ENCODE measurements at regions not wholly inside any gene's neighbourhood (a gene's known extent, or its start where the extent isn't known, plus 50 kb on each side); places are given as distances from the start of the nearest gene placed in this dataset.

GRCh38 chr6:157760137-157760536 is 62.9 kb upstream of the SNX9 start:
- Histone ChIP-seq H3K36me3 (ENCODE audit: control insufficient read depth, insufficient read depth, low read length) (no peaks in the 10 kb centered on the region), H3K4me2 (ENCODE audit: low read length) (no peak overlapping the region), H2AFZ (no peak overlapping the region), H3K4me3 (ENCODE audit: low read depth, low read length) (no peak overlapping the region), H3K27me3 (ENCODE audit: control insufficient read depth, insufficient read depth, low read length) (no peaks in the 10 kb centered on the region), H3K79me2 (no peaks in the 10 kb centered on the region), H3K9me3 (ENCODE audit: control insufficient read depth, low read length) (no peaks in the 10 kb centered on the region), H3K27ac (no peak overlapping the region), H3K4me1 (peaks cover 5% of the 10 kb centered on the region), H3K9ac (no peak overlapping the region)
- TF ChIP-seq, protein P1, sequence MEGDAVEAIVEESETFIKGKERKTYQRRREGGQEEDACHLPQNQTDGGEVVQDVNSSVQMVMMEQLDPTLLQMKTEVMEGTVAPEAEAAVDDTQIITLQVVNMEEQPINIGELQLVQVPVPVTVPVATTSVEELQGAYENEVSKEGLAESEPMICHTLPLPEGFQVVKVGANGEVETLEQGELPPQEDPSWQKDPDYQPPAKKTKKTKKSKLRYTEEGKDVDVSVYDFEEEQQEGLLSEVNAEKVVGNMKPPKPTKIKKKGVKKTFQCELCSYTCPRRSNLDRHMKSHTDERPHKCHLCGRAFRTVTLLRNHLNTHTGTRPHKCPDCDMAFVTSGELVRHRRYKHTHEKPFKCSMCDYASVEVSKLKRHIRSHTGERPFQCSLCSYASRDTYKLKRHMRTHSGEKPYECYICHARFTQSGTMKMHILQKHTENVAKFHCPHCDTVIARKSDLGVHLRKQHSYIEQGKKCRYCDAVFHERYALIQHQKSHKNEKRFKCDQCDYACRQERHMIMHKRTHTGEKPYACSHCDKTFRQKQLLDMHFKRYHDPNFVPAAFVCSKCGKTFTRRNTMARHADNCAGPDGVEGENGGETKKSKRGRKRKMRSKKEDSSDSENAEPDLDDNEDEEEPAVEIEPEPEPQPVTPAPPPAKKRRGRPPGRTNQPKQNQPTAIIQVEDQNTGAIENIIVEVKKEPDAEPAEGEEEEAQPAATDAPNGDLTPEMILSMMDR (IDR thresholded peaks at IDR 0.05) = no peak

DNA sequence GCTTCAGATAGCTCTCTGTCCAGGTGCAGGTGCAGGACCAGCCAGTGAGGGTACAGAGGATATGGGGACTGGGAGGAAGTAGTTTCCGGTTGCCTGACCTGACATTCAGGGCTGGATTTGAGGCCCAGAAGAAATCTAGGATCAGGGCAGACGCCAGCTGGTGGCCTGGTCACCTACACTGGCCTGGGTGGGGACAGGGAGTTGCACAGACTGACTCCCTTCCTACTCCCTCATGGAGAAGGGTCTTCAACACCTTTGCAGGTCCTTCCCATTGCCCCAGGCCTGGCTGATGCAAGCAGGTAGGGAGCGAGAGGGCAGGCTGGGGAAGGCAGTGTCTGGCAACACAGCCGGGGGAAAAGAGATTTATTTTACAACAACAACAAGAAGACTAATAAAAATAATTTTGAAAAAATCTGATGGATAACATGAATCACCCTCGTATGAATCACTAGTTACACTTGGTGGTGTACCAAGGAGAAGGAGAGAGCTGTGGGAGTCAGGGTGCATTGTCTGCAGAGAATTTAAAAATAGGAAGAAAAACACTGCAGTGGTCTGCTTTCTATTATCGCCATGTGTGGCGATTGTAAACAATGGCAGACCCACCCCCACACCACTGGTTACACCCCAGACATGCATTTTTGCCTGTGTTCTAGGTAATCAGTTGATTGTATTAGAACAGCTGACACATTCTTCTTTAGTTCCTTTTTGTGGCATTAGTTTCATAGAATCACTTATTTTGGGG is 62.3 kb upstream of the SNX9 start:
- no peak overlapping the region for H3K4me2 ChIP-seq (ENCODE audit: low read length)
- H2AFZ ChIP-seq = no peak overlapping the region
- TF ChIP-seq, protein P1 (IDR thresholded peaks at IDR 0.05) = no peak
- H3K4me3 ChIP-seq (ENCODE audit: low read depth, low read length) = no peak overlapping the region
- no peaks in the 10 kb centered on the region for H3K27me3 ChIP-seq (ENCODE audit: control insufficient read depth, insufficient read depth, low read length)
- H3K9me3 ChIP-seq (ENCODE audit: control insufficient read depth, low read length) = no peaks in the 10 kb centered on the region
- no peak overlapping the region for H3K9ac ChIP-seq
- no peaks in the 10 kb centered on the region for H3K36me3 ChIP-seq (ENCODE audit: control insufficient read depth, insufficient read depth, low read length)
- H3K79me2 ChIP-seq = no peaks in the 10 kb centered on the region
- H3K27ac ChIP-seq = no peak overlapping the region
- peaks cover 5% of the 10 kb centered on the region for H3K4me1 ChIP-seq

DNA sequence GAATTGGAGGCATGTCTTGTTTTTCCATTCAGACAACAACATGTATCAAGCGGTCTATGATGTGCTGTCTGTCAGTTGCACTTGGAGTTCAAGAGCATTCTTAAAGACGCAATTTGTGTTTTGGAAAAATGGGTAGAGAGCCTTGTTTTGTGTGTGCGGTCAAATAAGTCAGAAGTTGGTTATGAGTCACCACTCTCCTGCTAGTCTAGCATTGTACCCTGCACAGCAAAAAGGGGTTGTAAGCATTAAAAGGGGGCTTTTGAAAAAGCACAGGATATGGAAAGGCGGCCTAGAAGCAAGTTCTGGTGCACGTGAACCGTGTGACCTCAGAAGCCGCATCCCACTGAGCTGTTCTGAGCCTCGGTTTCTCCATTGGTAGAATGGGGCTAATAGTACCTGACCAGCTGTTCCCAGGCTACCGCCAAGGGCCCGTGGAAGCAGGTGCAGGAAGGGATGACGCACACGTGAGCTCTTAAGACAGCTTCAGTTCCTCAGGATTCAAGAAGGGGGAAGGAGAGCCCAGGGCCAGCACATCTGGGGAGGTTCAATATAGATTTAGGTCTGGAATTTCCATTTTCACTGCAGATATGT is 61.6 kb upstream of the SNX9 start:
- Histone ChIP-seq H3K36me3 (ENCODE audit: control insufficient read depth, insufficient read depth, low read length) (no peaks in the 10 kb centered on the region), H3K4me2 (ENCODE audit: low read length) (no peak overlapping the region), H3K4me3 (ENCODE audit: low read depth, low read length) (no peak overlapping the region), H2AFZ (no peak overlapping the region), H3K79me2 (no peaks in the 10 kb centered on the region), H3K9me3 (ENCODE audit: control insufficient read depth, low read length) (no peaks in the 10 kb centered on the region), H3K27me3 (ENCODE audit: control insufficient read depth, insufficient read depth, low read length) (no peaks in the 10 kb centered on the region), H3K27ac (no peak overlapping the region), H3K9ac (no peak overlapping the region), H3K4me1 (peaks cover 5% of the 10 kb centered on the region)
- TF ChIP-seq, protein P1 (IDR thresholded peaks at IDR 0.05) = no peak

DNA sequence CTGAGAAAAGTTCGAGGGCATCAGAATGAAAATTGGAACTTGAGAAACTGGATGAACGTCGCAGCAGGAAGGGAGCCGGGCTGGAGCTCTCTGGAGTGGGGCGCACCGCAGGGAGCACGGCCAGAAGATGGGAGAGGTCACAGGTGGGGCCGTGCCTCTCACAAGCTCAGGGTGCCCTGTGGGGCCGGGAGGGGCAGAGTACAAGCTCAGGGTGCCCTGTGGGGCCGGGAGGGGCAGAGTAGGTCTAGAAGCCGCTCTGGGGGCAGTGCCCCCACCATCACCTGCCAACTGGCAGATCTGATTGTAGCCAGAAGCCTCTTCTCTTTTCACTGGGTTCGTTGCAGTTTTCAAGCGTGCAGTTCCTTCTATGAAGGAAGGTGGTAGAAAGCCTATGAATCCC is 61.1 kb upstream of the SNX9 start:
- no peak overlapping the region for H2AFZ ChIP-seq
- H3K79me2 ChIP-seq = no peaks in the 10 kb centered on the region
- TF ChIP-seq, protein P1 (IDR thresholded peaks at IDR 0.05) = no peak
- no peak overlapping the region for H3K9ac ChIP-seq
- no peaks in the 10 kb centered on the region for H3K27me3 ChIP-seq (ENCODE audit: control insufficient read depth, insufficient read depth, low read length)
- H3K27ac ChIP-seq = no peak overlapping the region
- no peak overlapping the region for H3K4me2 ChIP-seq (ENCODE audit: low read length)
- peaks cover 5% of the 10 kb centered on the region for H3K4me1 ChIP-seq
- H3K36me3 ChIP-seq (ENCODE audit: control insufficient read depth, insufficient read depth, low read length) = no peaks in the 10 kb centered on the region
- H3K9me3 ChIP-seq (ENCODE audit: control insufficient read depth, low read length) = no peaks in the 10 kb centered on the region
- H3K4me3 ChIP-seq (ENCODE audit: low read depth, low read length) = no peak overlapping the region

GRCh38 chr6:157762636-157763035 is 60.4 kb upstream of the SNX9 start:
- H3K9ac ChIP-seq = no peak overlapping the region
- H3K79me2 ChIP-seq = no peaks in the 10 kb centered on the region
- no peaks in the 10 kb centered on the region for H3K27me3 ChIP-seq (ENCODE audit: control insufficient read depth, insufficient read depth, low read length)
- peaks cover 5% of the 10 kb centered on the region for H3K4me1 ChIP-seq
- no peaks in the 10 kb centered on the region for H3K36me3 ChIP-seq (ENCODE audit: control insufficient read depth, insufficient read depth, low read length)
- H3K4me3 ChIP-seq (ENCODE audit: low read depth, low read length) = no peak overlapping the region
- H2AFZ ChIP-seq = no peak overlapping the region
- no peak overlapping the region for H3K27ac ChIP-seq
- H3K4me2 ChIP-seq (ENCODE audit: low read length) = no peak overlapping the region
- no peaks in the 10 kb centered on the region for H3K9me3 ChIP-seq (ENCODE audit: control insufficient read depth, low read length)
- TF ChIP-seq, protein P1 (IDR thresholded peaks at IDR 0.05) = no peak
